ACHN (cell line): ENCODE measurements at regions not wholly inside any gene's neighbourhood (a gene's known extent, or its start where the extent isn't known, plus 50 kb on each side); places are given as distances from the start of the nearest gene placed in this dataset.

ENCODE experiments used
- DNase-seq: peaks from one replicate; pipeline ENCODE4 v3.0.0-alpha.2; 2015
- in situ Hi-C: cut with HindIII; loops from 2 replicates; pipeline ENCODE4 v1.10.0; 2017; ENCODE audit warnings: low sequenced_read_pairs, low pct_ligation_motif_present, low pct_unique_long_range_greater_than_20kb

DNA sequence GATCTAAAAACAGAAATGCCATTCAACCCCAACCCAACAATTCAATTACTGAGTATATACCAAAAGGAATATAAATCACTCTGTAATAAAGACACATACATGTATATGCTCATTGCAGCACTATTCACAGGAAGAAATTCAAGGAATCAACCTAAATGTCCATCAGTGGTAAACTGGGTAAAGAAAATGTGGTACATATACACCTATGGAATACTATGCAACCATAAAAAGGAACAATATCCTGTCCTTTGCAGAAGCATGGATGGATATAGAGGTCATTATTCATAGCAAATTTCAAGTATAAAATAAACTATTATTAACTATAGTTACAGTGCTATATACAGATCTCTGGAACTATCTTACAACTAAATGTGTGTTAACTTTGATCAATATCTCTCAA lies 599.3 kb downstream of the CDH11 start:
- in situ Hi-C loops: no loop called here
- DNase-seq: no peak

DNA sequence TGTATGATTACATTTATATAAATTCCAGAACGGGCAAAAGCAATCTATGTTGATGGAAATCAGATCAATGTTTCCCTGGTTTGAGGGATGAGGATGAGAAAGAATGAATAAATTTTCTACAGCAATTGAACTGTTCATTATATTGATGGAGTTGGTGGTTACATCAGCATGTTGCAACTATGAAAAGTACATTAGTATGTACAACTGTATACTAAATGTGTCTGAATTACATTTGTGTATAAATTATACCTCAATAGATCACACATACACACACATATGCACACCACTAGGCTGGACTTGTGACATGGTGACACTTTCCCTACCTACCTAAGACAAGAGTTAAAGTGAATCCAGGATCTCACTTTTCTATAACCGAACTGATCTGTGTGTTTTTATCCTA lies 608.0 kb downstream of the CDH11 start:
- in situ Hi-C loops: no loop called here
- DNase-seq: no peak

DNA sequence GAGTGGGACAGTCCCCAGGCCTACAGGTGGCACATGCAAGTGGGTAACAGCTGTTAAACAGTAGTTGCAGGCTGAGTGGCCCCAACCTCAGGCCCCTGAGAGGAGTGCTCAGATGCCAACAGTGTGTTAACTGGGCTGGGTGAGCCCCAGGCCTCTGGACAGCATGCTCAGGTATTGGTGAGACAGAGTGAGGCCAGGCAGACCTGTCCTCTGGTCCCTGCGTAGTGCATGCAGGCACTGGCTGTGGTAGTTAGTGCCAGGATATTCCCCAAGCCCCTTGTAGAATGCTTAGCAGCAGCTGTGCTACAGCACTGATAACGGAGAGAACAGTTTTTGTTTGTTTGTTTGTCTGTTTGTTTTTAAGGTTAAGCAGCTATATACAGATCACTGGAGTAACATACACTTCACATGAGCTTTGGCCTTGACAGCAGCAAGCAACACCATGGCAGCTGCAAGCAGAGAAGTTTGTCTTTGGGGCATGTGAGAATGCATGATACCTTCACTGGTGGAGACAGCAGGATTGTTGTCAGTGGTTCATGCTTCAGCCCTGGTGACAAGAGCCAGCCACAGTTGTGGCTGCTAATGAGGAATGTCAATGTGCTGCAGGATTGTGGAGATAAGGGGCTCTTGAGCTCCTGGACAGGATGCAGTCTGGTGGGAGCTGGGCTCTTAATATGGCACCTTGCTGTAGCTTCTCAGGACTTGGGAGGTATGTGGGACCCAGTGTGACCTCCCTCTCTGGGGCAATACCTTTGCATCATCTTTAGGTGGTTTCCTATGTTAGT lies 614.4 kb downstream of the CDH11 start:
- in situ Hi-C loops: no loop called here
- DNase-seq: no peak

DNA sequence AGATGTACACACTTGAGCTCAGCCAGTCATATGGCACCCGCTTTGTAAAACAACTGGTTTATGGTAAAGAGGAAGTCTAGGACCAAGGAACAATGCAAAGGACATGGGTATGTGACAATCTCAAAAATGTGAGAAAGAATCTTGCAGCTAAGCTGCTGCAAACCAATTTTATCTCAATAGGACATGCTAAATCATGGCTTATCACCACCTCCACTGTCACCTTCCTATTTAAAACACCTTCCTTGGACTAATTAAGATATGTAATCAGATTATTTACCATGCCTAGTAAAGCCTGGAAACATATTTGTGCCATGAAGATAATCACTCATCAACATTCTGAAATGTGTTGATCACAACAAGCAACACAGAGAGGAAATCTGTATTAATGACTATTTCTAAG lies 622.7 kb downstream of the CDH11 start:
- in situ Hi-C loops: no loop called here
- no peak for DNase-seq

DNA sequence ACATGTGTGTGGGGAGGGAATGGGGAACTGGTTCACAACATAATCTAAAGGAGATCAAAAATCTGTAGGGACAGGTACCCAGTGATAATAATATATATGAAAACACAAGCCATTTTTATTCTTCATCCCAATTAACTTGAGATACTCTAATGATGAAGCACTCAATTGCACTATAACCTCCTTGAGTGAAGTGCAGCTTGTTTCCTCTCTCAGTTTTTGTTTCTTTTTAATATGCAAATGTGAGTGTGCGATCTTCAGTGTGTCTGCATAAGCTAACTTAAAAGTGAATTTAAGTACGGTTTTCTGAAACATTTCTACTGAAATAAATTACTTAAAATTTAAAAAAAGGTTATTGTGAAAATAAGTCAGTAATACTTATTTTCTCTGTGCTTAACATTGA lies 623.5 kb downstream of the CDH11 start:
- in situ Hi-C loops: no loop called here
- DNase-seq: no peak

DNA sequence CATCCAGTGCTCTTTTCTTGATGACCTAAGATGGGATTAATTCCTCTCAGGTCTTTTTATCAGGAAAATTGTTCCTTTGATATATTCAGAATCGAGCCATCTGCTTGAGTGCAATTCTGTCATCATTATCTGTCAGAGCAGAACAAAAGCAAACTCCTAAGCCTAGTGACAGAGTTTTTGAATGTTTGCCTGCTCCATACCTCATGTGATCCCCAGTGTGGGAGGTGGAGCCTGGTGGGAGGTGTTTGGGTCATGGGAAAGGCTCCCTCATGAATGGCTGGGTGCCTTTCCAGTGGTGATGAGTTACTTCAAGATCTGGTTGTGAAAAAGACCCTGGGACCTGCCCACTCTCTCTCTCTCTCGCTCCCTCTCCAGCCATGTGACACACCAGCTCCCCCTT lies 628.2 kb downstream of the CDH11 start:
- in situ Hi-C loops: no loop called here
- DNase-seq: no peak

DNA sequence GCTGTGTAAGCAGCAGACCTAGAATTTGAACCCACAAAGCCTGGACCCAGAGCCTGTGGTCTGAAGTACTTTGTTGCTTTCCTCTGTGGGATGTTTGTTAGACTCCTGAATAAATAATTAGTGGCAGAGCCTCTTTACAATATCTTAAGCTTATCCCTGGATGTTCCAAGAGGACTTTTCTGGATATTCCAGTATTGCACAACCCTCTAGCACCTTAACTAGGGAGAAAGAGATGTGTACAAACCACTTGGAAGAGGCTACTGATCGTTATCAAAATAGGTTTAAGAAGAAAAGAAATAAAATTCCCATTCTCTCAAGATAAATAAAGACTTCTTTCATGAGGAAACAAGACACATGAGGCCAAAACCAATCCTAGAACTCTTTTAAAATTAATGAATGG lies 632.4 kb downstream of the CDH11 start:
- in situ Hi-C loops: no loop called here
- no peak for DNase-seq

DNA sequence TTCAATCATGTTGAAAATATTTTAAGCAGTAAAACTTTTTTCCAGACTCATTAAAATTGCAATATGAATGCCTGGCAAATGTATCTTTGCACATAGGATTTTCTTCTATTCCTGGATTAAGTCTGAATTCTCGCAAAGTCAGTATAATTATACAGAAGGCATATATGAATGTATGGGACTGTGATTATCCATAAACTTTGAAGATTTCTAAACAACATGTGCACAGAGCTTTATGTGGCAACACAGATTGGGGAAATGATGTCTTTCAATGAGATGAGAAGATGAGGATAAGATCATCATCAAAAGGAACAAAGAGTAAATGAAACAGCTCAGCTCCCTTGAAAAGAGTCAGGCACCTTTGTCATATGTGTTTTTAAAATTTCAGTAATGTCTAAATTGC lies 635.3 kb downstream of the CDH11 start:
- no peak for DNase-seq
- in situ Hi-C loops: no loop called here

DNA sequence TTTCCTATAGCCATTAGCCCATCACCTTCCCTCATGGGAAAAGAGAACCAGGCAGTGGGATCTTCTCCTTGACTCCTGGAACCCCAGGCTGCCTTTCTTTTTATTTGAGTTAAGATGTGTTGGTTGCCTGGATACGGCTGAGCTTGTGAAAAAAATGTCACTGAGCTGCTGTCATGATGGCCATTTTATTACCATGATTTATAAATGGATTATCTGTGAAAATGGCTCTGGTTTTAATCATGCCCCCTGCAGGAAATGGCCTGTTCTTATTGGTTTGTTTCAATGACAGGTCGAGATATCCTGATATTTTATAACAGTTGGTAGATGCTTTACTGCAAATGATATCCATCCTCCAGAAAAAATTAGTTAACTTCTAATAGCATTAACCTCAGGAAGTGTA lies 640.4 kb downstream of the CDH11 start:
- in situ Hi-C loops: no loop called here
- DNase-seq: no peak

DNA sequence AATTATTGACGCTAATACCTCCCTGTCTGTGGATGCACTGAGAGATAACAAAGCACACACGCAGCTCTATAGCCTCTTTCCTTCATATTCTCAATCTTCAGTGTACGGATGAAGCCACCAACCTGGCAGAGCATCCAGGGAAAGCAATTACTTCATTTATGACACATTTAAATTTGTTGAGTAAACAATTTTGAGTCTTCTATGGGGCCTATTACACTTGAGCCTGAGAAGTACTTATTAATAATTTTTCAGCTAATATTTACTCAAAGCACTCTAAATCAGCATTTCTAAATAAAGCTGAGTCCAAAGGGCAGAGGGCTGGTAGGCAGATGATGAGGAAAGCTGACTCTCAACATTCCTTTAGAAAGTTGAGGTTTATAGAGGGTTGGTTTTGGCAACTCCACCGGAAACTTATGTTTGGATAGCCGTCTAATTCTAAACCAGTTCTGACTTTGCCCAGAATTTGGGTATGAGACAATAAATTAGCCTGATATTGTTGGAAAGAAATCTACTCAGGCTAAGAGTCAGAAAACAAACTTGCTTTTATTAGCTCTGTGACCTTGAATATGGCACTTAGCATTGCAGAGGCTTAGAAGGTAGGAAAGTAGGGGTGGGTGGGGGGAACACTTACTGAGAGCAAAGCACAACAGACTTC lies 643.5 kb downstream of the CDH11 start:
- in situ Hi-C loops: no loop called here
- no peak for DNase-seq

DNA sequence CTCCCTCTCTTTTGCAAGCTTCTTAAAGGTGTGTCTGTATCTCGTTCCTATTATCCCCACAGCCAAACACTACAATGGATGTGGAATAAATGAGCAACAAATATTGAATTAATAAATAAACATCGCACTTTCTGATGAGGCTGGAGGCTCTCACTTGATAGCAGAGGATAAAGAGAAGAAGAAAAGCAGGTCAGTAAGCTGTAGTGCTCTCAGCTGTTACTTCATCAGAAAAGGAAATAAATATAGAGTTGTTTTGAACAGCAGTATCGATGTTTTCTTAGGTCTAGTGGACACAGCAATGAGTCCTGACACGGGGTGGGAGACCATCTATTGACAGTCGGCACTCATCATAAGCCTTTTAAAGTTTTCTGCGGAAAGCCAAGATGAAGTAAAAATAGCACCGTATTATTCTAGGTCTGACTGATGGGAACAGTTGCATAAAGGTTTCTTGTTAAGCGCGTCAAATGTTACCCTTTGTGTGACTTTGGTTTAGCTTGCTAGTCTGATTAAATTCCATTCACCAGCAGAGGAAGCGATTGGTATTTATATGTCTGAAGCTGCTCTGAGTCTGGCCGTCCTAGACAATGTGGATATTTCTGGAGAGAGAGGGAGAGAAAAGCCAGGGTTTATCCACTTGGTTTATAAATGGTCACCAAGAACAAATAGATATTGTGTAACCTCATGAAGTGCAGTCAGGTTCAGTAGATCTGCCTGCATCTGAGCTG lies 646.1 kb downstream of the CDH11 start:
- DNase-seq: no peak
- in situ Hi-C loops: no loop called here

DNA sequence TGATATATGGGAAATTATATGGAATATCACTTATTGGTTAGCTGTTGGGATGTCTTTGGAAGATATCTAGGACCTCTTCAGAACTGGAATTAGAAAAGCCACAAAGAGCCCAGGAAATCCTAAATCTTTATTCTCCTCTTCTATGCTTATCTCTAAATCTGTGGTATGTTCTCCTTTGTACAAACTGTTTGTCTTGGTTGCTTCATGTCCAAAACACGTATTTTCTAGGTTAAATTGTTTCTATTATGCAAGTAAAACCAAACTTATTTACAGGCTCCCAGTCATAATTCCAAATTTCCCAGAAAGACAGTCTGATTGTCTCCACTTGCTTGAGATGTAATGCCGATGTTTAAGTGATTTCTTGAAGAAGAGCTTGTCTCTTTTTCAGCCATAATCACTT lies 650.9 kb downstream of the CDH11 start:
- no peak for DNase-seq
- in situ Hi-C loops: no loop called here

DNA sequence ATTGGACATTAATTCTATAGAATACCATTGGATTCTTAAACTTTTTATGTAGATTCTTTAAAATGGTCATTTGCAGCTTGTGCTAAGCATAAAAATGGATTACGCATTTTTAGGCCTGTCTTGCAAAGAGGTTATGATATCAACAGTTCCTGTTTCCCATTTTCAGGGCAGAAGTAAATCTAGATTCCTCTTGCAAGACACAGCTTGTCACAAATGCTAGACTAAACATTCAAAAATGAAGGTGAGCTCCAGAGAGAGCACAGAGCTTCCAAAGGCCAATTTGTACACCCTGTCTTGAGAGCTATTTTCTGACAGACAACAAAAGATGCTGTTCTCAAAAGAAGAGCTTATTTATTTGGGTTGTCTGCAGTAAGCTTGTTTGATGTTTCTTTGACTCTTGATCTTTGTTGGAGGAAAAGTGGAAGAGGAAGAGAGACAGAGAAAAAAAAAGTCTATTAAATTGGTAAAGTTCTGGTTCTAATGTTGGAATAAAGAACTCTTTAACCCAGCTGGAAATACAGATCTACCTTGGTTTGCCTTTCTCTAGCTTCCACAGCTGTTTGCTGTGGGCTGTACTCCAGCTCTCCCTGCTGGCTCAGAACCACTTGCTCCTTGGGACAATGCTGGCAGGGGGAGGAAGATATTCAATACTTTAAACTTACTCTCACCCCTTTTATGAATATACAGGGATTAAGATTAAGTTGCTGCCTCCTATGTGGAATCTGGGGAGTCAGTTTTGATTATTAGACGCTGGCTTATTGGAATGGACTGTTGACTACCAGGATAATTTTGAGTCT lies 651.8 kb downstream of the CDH11 start:
- in situ Hi-C loops: no loop called here
- no peak for DNase-seq

DNA sequence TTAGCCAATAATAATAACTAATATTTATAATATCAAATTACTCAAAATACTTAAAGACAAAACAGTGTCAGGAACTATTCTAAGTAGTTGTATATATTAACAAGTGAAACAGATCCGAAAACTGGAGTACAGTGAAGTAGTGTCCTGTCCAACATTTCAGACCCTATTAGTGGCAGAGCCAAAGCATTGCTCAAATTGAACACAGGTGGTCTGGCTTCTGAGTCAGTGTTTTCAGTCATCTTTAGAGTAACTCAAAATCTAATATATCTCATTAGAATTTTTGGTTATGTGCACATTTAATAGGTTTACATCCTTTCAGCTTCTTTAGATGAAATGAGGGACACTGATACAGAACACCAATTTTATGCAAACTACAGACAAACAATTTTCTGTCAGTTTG lies 652.5 kb downstream of the CDH11 start:
- DNase-seq: no peak
- in situ Hi-C loops: no loop called here

DNA sequence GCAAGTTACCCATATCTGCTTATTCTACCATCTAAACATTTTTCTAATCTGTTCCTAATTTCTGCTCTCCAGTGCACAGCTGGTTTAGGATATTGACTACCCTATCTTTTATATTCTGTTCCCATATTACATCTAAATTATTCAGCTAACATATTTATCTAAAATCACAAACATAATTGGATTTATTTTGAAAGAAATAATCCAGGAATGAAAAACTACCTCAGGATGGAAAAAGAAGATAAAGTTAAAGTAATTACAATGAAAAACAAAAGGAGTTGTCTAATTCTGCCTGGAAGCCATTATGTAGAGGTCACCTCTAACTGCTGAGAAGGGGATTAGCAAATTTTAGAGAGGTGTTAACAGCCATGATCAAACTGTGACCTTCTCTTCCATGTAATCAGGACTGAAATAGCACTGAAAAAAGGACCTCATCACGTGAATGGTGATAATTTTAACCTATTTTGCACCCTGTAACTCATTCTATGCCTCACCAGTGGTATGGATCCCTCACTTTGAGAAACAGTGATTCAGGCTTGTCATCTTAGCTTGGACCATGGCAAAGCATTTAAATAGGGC lies 653.3 kb downstream of the CDH11 start:
- in situ Hi-C loops: no loop called here
- no peak for DNase-seq

DNA sequence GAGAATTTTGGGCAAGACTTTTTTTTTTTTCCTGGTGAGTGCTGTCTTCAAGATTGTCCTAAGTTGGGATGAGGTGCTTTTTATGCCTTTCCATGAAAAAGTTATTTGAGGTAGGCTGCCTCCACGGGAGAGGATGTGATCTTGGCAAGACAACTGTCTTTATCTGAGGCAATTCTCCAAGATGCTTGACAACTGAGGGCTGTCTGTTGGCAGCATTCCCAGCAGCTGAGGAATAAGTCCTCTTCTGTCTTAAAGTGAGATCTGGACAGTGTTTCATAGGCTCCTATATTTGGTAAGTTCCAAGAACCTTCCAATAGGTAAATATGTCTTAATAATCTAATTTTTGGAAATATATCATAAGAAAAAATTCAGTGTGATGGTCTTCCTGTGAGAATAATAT lies 662.0 kb downstream of the CDH11 start:
- DNase-seq: no peak
- in situ Hi-C loops: no loop called here

DNA sequence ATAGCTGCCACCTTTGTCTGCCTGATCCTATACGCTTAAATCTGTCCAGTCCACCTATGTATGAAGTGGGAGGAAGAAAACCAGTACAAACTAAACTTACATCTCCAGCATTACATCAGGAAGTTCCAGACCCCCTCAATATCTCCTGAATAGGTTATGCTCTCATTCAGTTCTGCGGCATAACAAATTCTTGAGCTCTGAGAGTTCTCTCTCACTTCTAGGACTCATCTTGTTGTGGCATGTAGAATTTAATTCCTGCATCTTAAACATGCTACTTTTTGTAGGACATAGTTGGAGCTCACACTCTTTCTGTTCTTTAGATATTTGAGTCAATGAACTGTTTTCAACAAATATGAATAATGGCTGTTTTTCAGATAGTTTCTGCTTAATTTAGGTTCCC lies 662.5 kb downstream of the CDH11 start:
- no peak for DNase-seq

DNA sequence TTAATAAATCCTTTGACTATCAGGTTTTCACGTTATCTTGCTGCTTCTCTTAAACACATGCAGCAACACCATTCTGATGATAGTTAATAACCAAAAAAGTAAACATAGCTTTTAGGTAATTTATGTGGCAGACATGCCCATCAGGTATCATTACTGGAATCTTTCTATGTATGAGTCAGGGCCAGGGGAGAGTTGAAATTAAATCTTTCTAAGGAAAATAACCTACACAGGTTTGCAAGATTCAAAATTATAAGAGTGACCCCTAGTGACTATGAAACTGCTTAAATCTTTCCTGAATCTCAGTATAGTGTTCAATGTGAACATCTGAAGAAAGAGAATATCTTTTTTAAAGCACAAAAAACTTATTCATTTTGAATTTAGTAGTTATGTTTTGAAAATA lies 666.6 kb downstream of the CDH11 start:
- in situ Hi-C loops: no loop called here
- DNase-seq: peak; percentile 61

More for the DNA sequence above, 662.5 kb downstream of the CDH11 start:
- in situ Hi-C loops: no loop called here

DNA sequence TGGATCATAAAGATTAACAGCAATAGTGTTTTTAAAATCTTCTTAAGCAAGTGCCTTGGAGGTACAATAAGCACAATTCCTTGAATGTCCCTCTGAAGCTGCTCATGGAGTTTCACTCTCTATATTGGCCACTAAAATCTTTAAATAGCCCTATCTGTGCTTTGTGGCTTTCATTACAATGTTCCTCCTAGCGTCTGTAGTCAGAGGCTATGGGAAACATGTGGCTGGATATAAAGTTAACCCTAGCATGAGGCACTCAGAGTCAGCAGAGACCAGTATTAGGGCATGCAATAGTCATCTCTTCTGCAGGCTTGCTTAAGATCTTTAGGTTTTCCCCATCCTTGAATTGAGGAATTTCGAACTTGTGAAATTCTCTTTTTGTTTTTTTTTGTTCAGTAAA lies 668.2 kb downstream of the CDH11 start:
- DNase-seq: no peak
- in situ Hi-C loops: no loop called here
